ENCODE measurements at regions not wholly inside any gene's neighbourhood (a gene's known extent, or its start where the extent isn't known, plus 50 kb on each side); places are given as distances from the start of the nearest gene placed in this dataset.

- peak overlapping the region; percentile 37 for H3K4me3 ChIP-seq (ENCODE audit: low read length)
- H3K4me2 ChIP-seq (ENCODE audit: low read length) = peak overlapping the region; percentile 59
- peak overlapping the region; percentile 14; the same call in 1 of the 2 replicates for H3K9ac ChIP-seq (ENCODE audit: low read length)
- H3K27me3 ChIP-seq (ENCODE audit: low read depth, low read length) = no peaks in the 10 kb centered on the region
- H3K27ac ChIP-seq (ENCODE audit: low read length) = no peak overlapping the region
- peak; percentile 72 for TF ChIP-seq CTCF (IDR thresholded peaks at IDR 0.05; ENCODE audit: low read depth, low read length)
- no peak for TF ChIP-seq EZH2phosphoT487 (IDR thresholded peaks at IDR 0.05; ENCODE audit: low read depth)
- no peaks in the 10 kb centered on the region for H4K20me1 ChIP-seq (ENCODE audit: insufficient read depth, low read length)
- no peaks in the 10 kb centered on the region for H3K9me3 ChIP-seq (ENCODE audit: insufficient read depth, low read length)
- H3K4me1 ChIP-seq (ENCODE audit: low read length) = peaks cover 34% of the 10 kb centered on the region
- H3K36me3 ChIP-seq (replicated peaks; ENCODE audit: low read depth, low read length) = no peaks in the 10 kb centered on the region
- H2AFZ ChIP-seq (ENCODE audit: low read depth, low read length) = peak overlapping the region; percentile 62
- no peaks in the 10 kb centered on the region for H3K79me2 ChIP-seq (ENCODE audit: low read length)
Observed at GRCh38 chr14:22265319-22266141, 323.5 kb downstream of the DAD1 start.

- Histone ChIP-seq H3K9ac (ENCODE audit: low read length) (0 out of 2 replicates have a peak overlapping the region, but pooled peaks have one; percentile 14), H3K4me3 (ENCODE audit: low read length) (peak overlapping the region; percentile 37), H4K20me1 (ENCODE audit: insufficient read depth, low read length) (no peaks in the 10 kb centered on the region), H3K4me2 (ENCODE audit: low read length) (peak overlapping the region; percentile 59), H3K9me3 (ENCODE audit: insufficient read depth, low read length) (no peaks in the 10 kb centered on the region), H2AFZ (ENCODE audit: low read depth, low read length) (no peak overlapping the region), H3K36me3 (replicated peaks; ENCODE audit: low read depth, low read length) (no peaks in the 10 kb centered on the region), H3K27me3 (ENCODE audit: low read depth, low read length) (no peaks in the 10 kb centered on the region), H3K27ac (ENCODE audit: low read length) (no peak overlapping the region), H3K4me1 (ENCODE audit: low read length) (peaks cover 34% of the 10 kb centered on the region), H3K79me2 (ENCODE audit: low read length) (no peaks in the 10 kb centered on the region)
- TF ChIP-seq CTCF (IDR thresholded peaks at IDR 0.05; ENCODE audit: low read depth, low read length) (no peak), EZH2phosphoT487 (IDR thresholded peaks at IDR 0.05; ENCODE audit: low read depth) (no peak)
Observed at GRCh38 chr14:22264759-22265158, 324.3 kb downstream of the DAD1 start.

- Histone ChIP-seq H3K9ac (ENCODE audit: low read length) (no peak overlapping the region), H3K27me3 (ENCODE audit: low read depth, low read length) (no peaks in the 10 kb centered on the region), H3K4me3 (ENCODE audit: low read length) (no peak overlapping the region), H3K9me3 (ENCODE audit: insufficient read depth, low read length) (no peaks in the 10 kb centered on the region), H3K27ac (ENCODE audit: low read length) (no peak overlapping the region), H3K4me1 (ENCODE audit: low read length) (peaks cover 31% of the 10 kb centered on the region), H4K20me1 (ENCODE audit: insufficient read depth, low read length) (no peaks in the 10 kb centered on the region), H3K36me3 (replicated peaks; ENCODE audit: low read depth, low read length) (no peaks in the 10 kb centered on the region), H3K79me2 (ENCODE audit: low read length) (no peaks in the 10 kb centered on the region), H2AFZ (ENCODE audit: low read depth, low read length) (no peak overlapping the region), H3K4me2 (ENCODE audit: low read length) (no peak overlapping the region)
- TF ChIP-seq EZH2phosphoT487 (IDR thresholded peaks at IDR 0.05; ENCODE audit: low read depth) (no peak), CTCF (IDR thresholded peaks at IDR 0.05; ENCODE audit: low read depth, low read length) (no peak)
Observed at GRCh38 chr14:22263961-22264360, 325.1 kb downstream of the DAD1 start.

- Histone ChIP-seq H3K4me3 (ENCODE audit: low read length) (no peak overlapping the region), H3K27ac (ENCODE audit: low read length) (no peak overlapping the region), H4K20me1 (ENCODE audit: insufficient read depth, low read length) (no peaks in the 10 kb centered on the region), H3K4me1 (ENCODE audit: low read length) (peaks cover 21% of the 10 kb centered on the region), H3K9ac (ENCODE audit: low read length) (no peak overlapping the region), H3K9me3 (ENCODE audit: insufficient read depth, low read length) (no peaks in the 10 kb centered on the region), H3K79me2 (ENCODE audit: low read length) (no peaks in the 10 kb centered on the region), H3K4me2 (ENCODE audit: low read length) (no peak overlapping the region), H3K27me3 (ENCODE audit: low read depth, low read length) (no peaks in the 10 kb centered on the region), H2AFZ (ENCODE audit: low read depth, low read length) (no peak overlapping the region), H3K36me3 (replicated peaks; ENCODE audit: low read depth, low read length) (no peaks in the 10 kb centered on the region)
- TF ChIP-seq EZH2phosphoT487 (IDR thresholded peaks at IDR 0.05; ENCODE audit: low read depth) (no peak), CTCF (IDR thresholded peaks at IDR 0.05; ENCODE audit: low read depth, low read length) (no peak)
Observed at GRCh38 chr14:22262881-22263280, 326.1 kb downstream of the DAD1 start.

All from OCI-LY3 (cell line).